SU-DHL-6 (cell line): ENCODE measurements at regions not wholly inside any gene's neighbourhood (a gene's known extent, or its start where the extent isn't known, plus 50 kb on each side); places are given as distances from the start of the nearest gene placed in this dataset.

ENCODE experiments used
- H2AFZ ChIP-seq: fragments of 200-600 bp; sonication (generic); 2 replicates; pipeline ENCODE4 v1.6.1; 2014; ENCODE audit warnings: low read depth, mild to moderate bottlenecking, moderate library complexity, mixed read lengths, antibody characterized with exemption, low read length; ENCODE audit not compliant: severe bottlenecking
- H3F3A ChIP-seq: fragments of 200-600 bp; shearing (Covaris generic); 2 replicates; pipeline ENCODE4 v1.6.0; 2016; ENCODE audit warnings: antibody characterized with exemption, mild to moderate bottlenecking; ENCODE audit not compliant: insufficient read depth
- H3K27ac ChIP-seq: fragments of 200-600 bp; sonication (generic); 2 replicates; pipeline ENCODE4 v1.5.1; 2016; ENCODE audit warnings: low read depth, mild to moderate bottlenecking, low read length, moderate library complexity, mixed read lengths
- H3K27me3 ChIP-seq: fragments of 200-600 bp; sonication (generic), shearing (Covaris generic); 2 replicates; pipeline ENCODE4 v1.6.0; 2014; ENCODE audit warnings: mild to moderate bottlenecking, low read length
- H3K36me3 ChIP-seq: fragments of 200-600 bp; sonication (generic); 2 replicates; pipeline ENCODE4 v1.6.1; 2014; ENCODE audit warnings: mild to moderate bottlenecking, low read length, mixed read lengths
- H3K4me2 ChIP-seq: fragments of 300-600, 200-600 bp; shearing (Covaris generic), sonication (generic); 2 replicates; pipeline ENCODE4 v1.6.0; 2014; ENCODE audit warnings: low read length, low read depth, mild to moderate bottlenecking; ENCODE audit not compliant: poor library complexity, severe bottlenecking
- H3K4me3 ChIP-seq: fragments of 200-600 bp; sonication (generic); 2 replicates; pipeline ENCODE4 v1.5.1; 2014; ENCODE audit warnings: antibody characterized with exemption, low read length, mild to moderate bottlenecking, mixed read lengths; ENCODE audit not compliant: insufficient read depth, poor library complexity, severe bottlenecking
- H3K79me2 ChIP-seq: fragments of 200-600 bp; sonication (generic); 2 replicates; pipeline ENCODE4 v1.6.1; 2014; ENCODE audit warnings: mild to moderate bottlenecking, low read length, moderate library complexity; ENCODE audit not compliant: insufficient read depth
- H3K9ac ChIP-seq: fragments of 200-600 bp; sonication (generic); 2 replicates; pipeline ENCODE4 v1.7.0; 2014; ENCODE audit warnings: mild to moderate bottlenecking, low read length
- H3K9me2 ChIP-seq: fragments of 200-600 bp; sonication (generic); replicated peaks from 2 replicates; pipeline ENCODE4 v1.6.1; 2014; ENCODE audit warnings: low read length; ENCODE audit not compliant: insufficient read depth
- H3K9me3 ChIP-seq: fragments of 200-600 bp; sonication (generic); 2 replicates; pipeline ENCODE4 v1.6.1; 2014; ENCODE audit warnings: low read length, mixed read lengths; ENCODE audit not compliant: insufficient read depth
- H4K20me1 ChIP-seq: fragments of 200-600 bp; sonication (generic); 2 replicates; pipeline ENCODE4 v1.6.1; 2014; ENCODE audit warnings: low read depth, mild to moderate bottlenecking, antibody characterized with exemption, low read length, moderate library complexity, mixed read lengths
- CTCF ChIP-seq: fragments of 200-600 bp; sonication (generic); IDR thresholded peaks from one replicate; pipeline ENCODE4 v1.5.1; 2017; ENCODE audit warnings: antibody characterized with exemption, mild to moderate bottlenecking, low read length, moderate library complexity; ENCODE audit not compliant: insufficient read depth, poor library complexity, severe bottlenecking
- EZH2phosphoT487 ChIP-seq: fragments of 200-600 bp; sonication (generic), shearing (Covaris generic); conservative IDR thresholded peaks from 2 replicates; pipeline ENCODE4 v1.6.1; 2018; ENCODE audit warnings: mild to moderate bottlenecking, antibody characterized with exemption, low read length, moderate library complexity, mixed read lengths

GRCh38 chr7:32256376-32256775 is 186.2 kb upstream of the PDE1C start:
- Histone ChIP-seq H3F3A (no peaks in the 10 kb centered on the region), H4K20me1 (no peaks in the 10 kb centered on the region), H3K9me3 (no peaks in the 10 kb centered on the region), H3K4me2 (no peak overlapping the region), H3K9me2 (no peaks in the 10 kb centered on the region), H3K4me3 (no peak overlapping the region), H3K9ac (no peak overlapping the region), H3K27me3 (no peaks in the 10 kb centered on the region), H3K27ac (no peak overlapping the region), H2AFZ (no peak overlapping the region), H3K79me2 (no peaks in the 10 kb centered on the region), H3K36me3 (no peaks in the 10 kb centered on the region)
- TF ChIP-seq CTCF (no peak), EZH2phosphoT487 (no peak)

GRCh38 chr7:32255036-32255435 is 184.8 kb upstream of the PDE1C start:
- Histone ChIP-seq H3K27ac (no peak overlapping the region), H3K4me3 (no peak overlapping the region), H3K9me3 (no peaks in the 10 kb centered on the region), H3K9me2 (no peaks in the 10 kb centered on the region), H3K4me2 (no peak overlapping the region), H3K27me3 (no peaks in the 10 kb centered on the region), H4K20me1 (no peaks in the 10 kb centered on the region), H3K79me2 (no peaks in the 10 kb centered on the region), H3K9ac (no peak overlapping the region), H3F3A (no peaks in the 10 kb centered on the region), H3K36me3 (no peaks in the 10 kb centered on the region), H2AFZ (no peak overlapping the region)
- TF ChIP-seq CTCF, result no peak
- TF ChIP-seq EZH2phosphoT487, result no peak

- H3K36me3 ChIP-seq, result no peaks in the 10 kb centered on the region
- H3K4me2 ChIP-seq, result no peak overlapping the region
- H3K4me3 ChIP-seq, result no peak overlapping the region
- TF ChIP-seq CTCF (no peak), EZH2phosphoT487 (no peak)
- H3K27ac ChIP-seq, result no peak overlapping the region
- H3K79me2 ChIP-seq, result no peaks in the 10 kb centered on the region
- no peaks in the 10 kb centered on the region for H3F3A ChIP-seq
- H3K9me2 ChIP-seq, result no peaks in the 10 kb centered on the region
- no peaks in the 10 kb centered on the region for H3K9me3 ChIP-seq
- H4K20me1 ChIP-seq, result no peaks in the 10 kb centered on the region
- no peak overlapping the region for H2AFZ ChIP-seq
- no peak overlapping the region for H3K9ac ChIP-seq
- no peaks in the 10 kb centered on the region for H3K27me3 ChIP-seq
These were observed 183.1 kb upstream of the PDE1C start for GRCh38 chr7:32253299-32253698.

- no peak overlapping the region for H3K27ac ChIP-seq
- H3K36me3 ChIP-seq, result no peaks in the 10 kb centered on the region
- H3K79me2 ChIP-seq, result no peaks in the 10 kb centered on the region
- H3K27me3 ChIP-seq, result no peaks in the 10 kb centered on the region
- H3K4me2 ChIP-seq, result no peak overlapping the region
- no peaks in the 10 kb centered on the region for H3K9me2 ChIP-seq
- no peak overlapping the region for H2AFZ ChIP-seq
- H3K4me3 ChIP-seq, result no peak overlapping the region
- H3K9me3 ChIP-seq, result no peaks in the 10 kb centered on the region
- H3F3A ChIP-seq, result no peaks in the 10 kb centered on the region
- no peak for TF ChIP-seq CTCF
- H3K9ac ChIP-seq, result no peak overlapping the region
- no peaks in the 10 kb centered on the region for H4K20me1 ChIP-seq
These were observed 181.5 kb upstream of the PDE1C start for GRCh38 chr7:32251659-32252058.
